ENCODE measurements at regions not wholly inside any gene's neighbourhood (a gene's known extent, or its start where the extent isn't known, plus 50 kb on each side); places are given as distances from the start of the nearest gene placed in this dataset.

- no peak for DNase-seq (ENCODE audit: low read depth)
These were observed 74.8 kb upstream of the ADAM23 start for GRCh38 chr2:206368484-206368883.

GRCh38 chr2:206368933-206369569, 74.3 kb upstream of the ADAM23 start:
- no peak for DNase-seq (ENCODE audit: low read depth)

DNA sequence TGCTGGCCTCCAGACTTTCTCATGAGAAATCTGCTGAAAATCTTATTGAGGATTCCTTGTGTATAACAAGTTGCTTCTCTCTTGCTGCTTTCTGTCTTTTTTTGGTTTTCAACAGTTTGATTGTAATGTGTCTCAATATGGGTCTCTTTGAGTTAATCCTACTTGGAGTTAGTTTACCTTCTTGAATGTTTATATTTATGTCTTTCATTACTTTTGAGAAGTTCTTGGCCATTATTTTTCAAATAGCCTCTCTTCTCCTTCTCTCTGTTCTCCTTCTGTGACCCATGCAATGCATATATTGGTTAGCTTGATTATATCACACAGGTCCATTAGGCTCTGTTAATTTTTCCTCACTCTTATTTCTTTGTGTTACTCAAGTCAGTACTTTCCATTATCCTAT, 67.4 kb upstream of the ADAM23 start:
- no peak for DNase-seq (ENCODE audit: low read depth)

- DNase-seq (ENCODE audit: low read depth) = no peak
These were observed 64.5 kb upstream of the ADAM23 start for GRCh38 chr2:206378835-206379234.

- no peak for DNase-seq (ENCODE audit: low read depth)
These were observed 64.1 kb upstream of the ADAM23 start for GRCh38 chr2:206379266-206379665.

- no peak for DNase-seq (ENCODE audit: low read depth)
These were observed 63.4 kb upstream of the ADAM23 start for GRCh38 chr2:206379886-206380285.

DNA sequence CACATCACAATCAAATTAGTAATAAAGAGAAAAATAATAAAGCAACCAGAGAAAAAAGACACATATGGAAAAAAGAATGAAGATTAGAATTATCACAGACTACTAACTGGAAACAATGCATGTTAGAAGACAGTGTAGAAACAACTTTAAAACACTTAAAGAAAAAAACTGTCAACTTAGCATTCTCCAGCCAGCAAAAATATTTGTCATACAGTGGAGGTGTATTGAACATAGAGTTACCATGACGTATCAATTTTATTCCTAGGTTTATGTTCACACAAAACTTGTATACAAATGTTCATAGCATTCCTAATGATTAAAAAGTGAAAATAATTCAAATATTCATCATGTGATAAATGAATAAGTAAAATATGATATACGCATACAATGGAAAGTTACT, 61.5 kb upstream of the ADAM23 start:
- no peak for DNase-seq (ENCODE audit: low read depth)

- DNase-seq (ENCODE audit: low read depth) = no peak
These were observed 59.7 kb upstream of the ADAM23 start for GRCh38 chr2:206383669-206384068.

- no peak for DNase-seq (ENCODE audit: low read depth)
These were observed 55.5 kb upstream of the ADAM23 start for GRCh38 chr2:206387808-206388207.

DNA sequence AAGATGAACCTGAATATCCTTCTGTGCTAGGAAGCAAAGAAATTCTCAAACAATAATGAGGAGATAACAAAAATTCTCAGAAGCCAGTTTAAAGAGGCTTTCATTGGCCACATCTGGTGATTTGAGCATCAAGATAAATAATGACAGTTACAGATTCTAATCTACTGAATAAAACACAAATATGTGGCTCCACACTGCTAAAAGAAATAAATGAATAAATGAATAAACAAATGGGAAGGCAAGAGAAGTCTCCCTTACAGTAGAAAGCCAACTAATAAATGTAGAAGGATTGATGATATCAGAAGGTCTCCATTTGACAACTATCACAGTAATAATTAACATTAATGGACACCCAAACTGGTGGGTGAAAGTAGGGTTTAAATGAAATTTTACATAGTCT, 54.6 kb upstream of the ADAM23 start:
- DNase-seq (ENCODE audit: low read depth) = no peak

DNA sequence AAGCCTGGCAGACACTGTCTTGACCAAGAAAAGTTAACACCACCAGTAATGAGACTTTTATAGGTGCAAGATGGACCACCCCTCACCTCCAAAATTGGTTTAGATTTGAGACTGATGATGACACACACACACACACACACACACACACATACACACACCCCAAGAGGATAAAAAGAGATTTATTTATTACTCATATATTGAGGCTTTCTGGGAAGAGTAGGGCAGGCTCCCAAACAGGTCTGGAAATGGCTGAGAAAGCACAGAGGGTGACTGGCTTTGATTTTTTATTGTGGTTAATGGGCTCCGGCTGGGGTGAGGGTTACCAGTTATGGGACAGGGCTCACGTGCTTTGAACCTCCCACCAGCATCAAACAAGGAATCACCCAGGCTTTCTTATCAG, 54.2 kb upstream of the ADAM23 start:
- DNase-seq (ENCODE audit: low read depth) = no peak

GRCh38 chr2:206390181-206390580, 53.2 kb upstream of the ADAM23 start:
- no peak for DNase-seq (ENCODE audit: low read depth)

GRCh38 chr2:206392118-206392517, 51.2 kb upstream of the ADAM23 start:
- peak; percentile 22 for DNase-seq (ENCODE audit: low read depth)
